Suprapubic skin (tissue), 3 donors: ENCODE measurements at regions not wholly inside any gene's neighbourhood (a gene's known extent, or its start where the extent isn't known, plus 50 kb on each side); places are given as distances from the start of the nearest gene placed in this dataset.

ENCODE experiments used
- EP300 ChIP-seq: sonication (generic); formaldehyde crosslinking; IDR thresholded peaks from one replicate; pipeline ENCODE4 v1.6.1; 2017; ENCODE audit warnings: antibody characterized with exemption
- POLR2A ChIP-seq, 2 donors: fragments of 450-650 bp; IDR thresholded peaks; one replicate each; pipeline ENCODE4 v1.6.1; 2017; ENCODE audit warnings: antibody characterized with exemption in 2 of 2, mild to moderate bottlenecking in 2 of 2, moderate library complexity in 2 of 2
- TF ChIP-seq, protein P1 (sequence below), 2 donors: fragments of 200-600 bp in 1 of 2; fragments of 450-650 bp in 1 of 2; sonication (generic) in 1 of 2; IDR thresholded peaks; one replicate each; pipeline ENCODE4 v1.5.1; 2016 to 2019; ENCODE audit warnings: antibody characterized with exemption in 2 of 2, mild to moderate bottlenecking in 1 of 2, moderate library complexity in 1 of 2

DNA sequence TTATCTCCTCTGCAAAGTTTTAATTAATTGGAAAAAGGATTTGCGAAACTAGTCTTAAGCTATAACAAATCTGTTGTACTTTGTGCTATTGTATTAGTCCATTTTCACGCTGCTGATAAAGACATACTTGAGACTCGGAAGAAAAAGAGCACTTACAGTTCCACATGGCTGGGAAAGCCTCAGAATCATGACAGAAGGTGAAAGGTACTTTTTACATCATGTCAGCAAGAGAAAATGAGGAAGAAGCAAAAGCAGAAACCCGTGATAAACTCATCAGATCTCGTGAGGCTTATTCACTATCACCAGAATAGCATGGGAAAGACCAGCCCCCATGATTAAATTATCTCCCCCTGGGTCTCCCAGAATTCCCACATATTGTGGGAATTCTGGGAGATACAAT lies 118.1 kb upstream of the PRKD1 start:
- no peak for TF ChIP-seq POLR2A (IDR thresholded peaks at IDR 0.05)
- TF ChIP-seq, protein P1, sequence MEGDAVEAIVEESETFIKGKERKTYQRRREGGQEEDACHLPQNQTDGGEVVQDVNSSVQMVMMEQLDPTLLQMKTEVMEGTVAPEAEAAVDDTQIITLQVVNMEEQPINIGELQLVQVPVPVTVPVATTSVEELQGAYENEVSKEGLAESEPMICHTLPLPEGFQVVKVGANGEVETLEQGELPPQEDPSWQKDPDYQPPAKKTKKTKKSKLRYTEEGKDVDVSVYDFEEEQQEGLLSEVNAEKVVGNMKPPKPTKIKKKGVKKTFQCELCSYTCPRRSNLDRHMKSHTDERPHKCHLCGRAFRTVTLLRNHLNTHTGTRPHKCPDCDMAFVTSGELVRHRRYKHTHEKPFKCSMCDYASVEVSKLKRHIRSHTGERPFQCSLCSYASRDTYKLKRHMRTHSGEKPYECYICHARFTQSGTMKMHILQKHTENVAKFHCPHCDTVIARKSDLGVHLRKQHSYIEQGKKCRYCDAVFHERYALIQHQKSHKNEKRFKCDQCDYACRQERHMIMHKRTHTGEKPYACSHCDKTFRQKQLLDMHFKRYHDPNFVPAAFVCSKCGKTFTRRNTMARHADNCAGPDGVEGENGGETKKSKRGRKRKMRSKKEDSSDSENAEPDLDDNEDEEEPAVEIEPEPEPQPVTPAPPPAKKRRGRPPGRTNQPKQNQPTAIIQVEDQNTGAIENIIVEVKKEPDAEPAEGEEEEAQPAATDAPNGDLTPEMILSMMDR (IDR thresholded peaks at IDR 0.05), result no peak
- no peak for TF ChIP-seq EP300
